BLaER1 treated with 17β-estradiol and CSF1 and Interleukin-3, amounts not matched to agents 10 nM and 100 nM (cell line): ENCODE measurements at regions not wholly inside any gene's neighbourhood (a gene's known extent, or its start where the extent isn't known, plus 50 kb on each side); places are given as distances from the start of the nearest gene placed in this dataset.

Source experiments
- H3K27ac ChIP-seq, 11 experiments: shearing (Covaris generic); formaldehyde crosslinking; 2 replicates each; pipeline ENCODE4 v1.8.1; 2022
- H3K27me3 ChIP-seq, 11 experiments: shearing (Covaris generic); formaldehyde crosslinking; 2 replicates each; pipeline ENCODE4 v1.8.1; 2022
- H3K36me3 ChIP-seq, 11 experiments: shearing (Covaris generic); formaldehyde crosslinking; 2 replicates each; pipeline ENCODE4 v1.8.1; 2022
- H3K4me1 ChIP-seq, 10 experiments: shearing (Covaris generic); formaldehyde crosslinking; 2 replicates each; pipeline ENCODE4 v1.8.1; 2022
- H3K4me2 ChIP-seq, 11 experiments: shearing (Covaris generic); formaldehyde crosslinking; 2 replicates each; pipeline ENCODE4 v1.8.1; 2022
- H3K4me3 ChIP-seq, 10 experiments: shearing (Covaris generic); formaldehyde crosslinking; 2 replicates each; pipeline ENCODE4 v1.8.1; 2022
- H3K9ac ChIP-seq, 11 experiments: shearing (Covaris generic); formaldehyde crosslinking; 2 replicates each; pipeline ENCODE4 v1.8.1; 2022
- H3K9me3 ChIP-seq, 11 experiments: shearing (Covaris generic); formaldehyde crosslinking; replicated peaks in 1 of 11; 2 replicates each; pipeline ENCODE4 v1.8.1; 2022
- H4K20me1 ChIP-seq, 11 experiments: shearing (Covaris generic); formaldehyde crosslinking; 2 replicates each; pipeline ENCODE4 v1.8.1; 2022
- Cebpa-rat ChIP-seq, 11 experiments: shearing (Covaris generic); IDR thresholded peaks; 2 replicates each; pipeline ENCODE4 v1.8.1; 2022

DNA sequence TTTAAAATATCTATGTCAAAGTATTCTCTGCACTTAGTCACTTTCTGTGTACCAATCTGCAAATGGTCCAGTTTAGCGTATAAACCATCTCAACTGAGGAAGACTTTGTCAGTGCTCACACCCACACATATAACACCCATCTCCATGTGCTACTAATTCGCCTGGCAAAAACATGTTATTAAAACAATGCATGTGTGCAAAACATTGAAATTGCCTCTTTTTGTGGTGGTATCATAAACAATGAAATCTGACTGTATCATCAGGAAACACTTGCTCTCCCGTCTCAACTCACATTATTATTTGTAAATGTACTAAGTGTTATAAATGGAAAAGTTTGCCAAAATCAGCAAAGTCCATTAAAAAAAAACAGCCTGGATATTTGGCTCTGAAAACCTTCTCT, 105.9 kb upstream of the FOXC1 start:
- Histone ChIP-seq H3K36me3 (no peaks in the 10 kb centered on the region), H3K27ac (no peak overlapping the region), H3K27me3 (no peaks in the 10 kb centered on the region), H3K4me3 (no peak overlapping the region), H3K4me1 (no peaks in the 10 kb centered on the region), H3K4me2 (no peak overlapping the region), H3K9ac (no peak overlapping the region), H3K9me3 (0 out of 22 replicates have a peak, but pooled peaks cover 0 to 1% (median 0%) of the 10 kb centered on the region in 11 experiments), H4K20me1 (no peaks in the 10 kb centered on the region)
- TF ChIP-seq Cebpa-rat (IDR thresholded peaks at IDR 0.05) = no peak

DNA sequence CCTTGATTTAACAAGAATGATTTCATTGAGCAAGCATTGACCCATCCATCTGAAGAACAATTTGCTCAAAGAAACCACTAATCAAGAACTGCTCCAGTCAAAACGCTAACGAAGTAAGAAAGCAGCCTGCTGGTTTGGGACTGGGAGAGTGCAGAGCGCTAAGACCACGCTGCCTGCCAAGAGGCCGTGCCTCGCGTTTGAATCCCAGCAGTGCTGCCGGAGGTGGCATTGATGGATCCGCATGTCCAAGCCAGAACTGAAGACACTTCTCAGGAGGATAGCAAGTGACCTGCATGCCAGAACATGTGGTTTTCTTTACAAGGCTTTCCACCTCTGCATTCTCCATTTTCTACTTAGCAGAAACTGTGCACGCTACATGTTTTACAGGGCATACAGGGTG, 105.2 kb upstream of the FOXC1 start:
- no peak overlapping the region for H3K27ac ChIP-seq
- no peaks in the 10 kb centered on the region for H3K27me3 ChIP-seq
- no peaks in the 10 kb centered on the region for H3K36me3 ChIP-seq
- peaks cover 0 to 8% (median 2%) of the 10 kb centered on the region in 11 experiments; a peak in 10 of 22 replicates for H3K9me3 ChIP-seq
- no peak for TF ChIP-seq Cebpa-rat (IDR thresholded peaks at IDR 0.05)
- H3K4me3 ChIP-seq = no peak overlapping the region
- H4K20me1 ChIP-seq = no peaks in the 10 kb centered on the region
- H3K4me1 ChIP-seq = no peaks in the 10 kb centered on the region
- H3K9ac ChIP-seq = no peak overlapping the region
- no peak overlapping the region for H3K4me2 ChIP-seq

- no peaks in the 10 kb centered on the region for H4K20me1 ChIP-seq
- no peaks in the 10 kb centered on the region for H3K36me3 ChIP-seq
- no peak overlapping the region for H3K4me3 ChIP-seq
- peaks cover 0 to 16% (median 8%) of the 10 kb centered on the region in 11 experiments; a peak in 14 of 22 replicates for H3K9me3 ChIP-seq
- TF ChIP-seq Cebpa-rat (IDR thresholded peaks at IDR 0.05) = no peak
- H3K27me3 ChIP-seq = no peaks in the 10 kb centered on the region
- H3K27ac ChIP-seq = no peak overlapping the region
- no peaks in the 10 kb centered on the region for H3K4me1 ChIP-seq
- no peak overlapping the region for H3K4me2 ChIP-seq
- H3K9ac ChIP-seq = no peak overlapping the region
Observed at GRCh38 chr6:1507251-1507650, 102.5 kb upstream of the FOXC1 start.

DNA sequence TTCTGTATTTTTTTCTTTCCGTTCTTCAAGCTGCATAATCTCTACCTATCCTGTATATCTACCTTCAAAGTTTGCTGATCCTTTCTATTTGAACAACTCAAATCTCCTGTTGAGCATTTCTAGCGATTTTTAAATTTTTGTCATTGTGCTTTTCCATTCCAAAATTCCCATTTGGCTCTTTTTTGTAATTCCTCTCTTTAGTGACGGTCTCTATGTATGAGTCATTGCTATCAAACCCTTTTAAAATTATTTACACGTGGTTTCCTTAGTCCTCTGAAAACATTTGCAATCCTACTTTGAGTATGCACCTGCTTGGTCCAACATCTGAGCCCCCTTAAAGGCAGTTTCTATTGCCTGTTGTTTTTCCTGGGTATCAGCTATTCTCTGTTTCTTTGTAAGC, 100.5 kb upstream of the FOXC1 start:
- Histone ChIP-seq H3K4me2 (no peak overlapping the region), H3K9me3 (peaks cover 0 to 16% (median 8%) of the 10 kb centered on the region in 11 experiments; a peak in 14 of 22 replicates), H3K9ac (no peak overlapping the region), H3K36me3 (no peaks in the 10 kb centered on the region), H3K4me1 (no peaks in the 10 kb centered on the region), H3K4me3 (no peak overlapping the region), H3K27ac (no peak overlapping the region), H3K27me3 (no peaks in the 10 kb centered on the region), H4K20me1 (no peaks in the 10 kb centered on the region)
- no peak for TF ChIP-seq Cebpa-rat (IDR thresholded peaks at IDR 0.05)

DNA sequence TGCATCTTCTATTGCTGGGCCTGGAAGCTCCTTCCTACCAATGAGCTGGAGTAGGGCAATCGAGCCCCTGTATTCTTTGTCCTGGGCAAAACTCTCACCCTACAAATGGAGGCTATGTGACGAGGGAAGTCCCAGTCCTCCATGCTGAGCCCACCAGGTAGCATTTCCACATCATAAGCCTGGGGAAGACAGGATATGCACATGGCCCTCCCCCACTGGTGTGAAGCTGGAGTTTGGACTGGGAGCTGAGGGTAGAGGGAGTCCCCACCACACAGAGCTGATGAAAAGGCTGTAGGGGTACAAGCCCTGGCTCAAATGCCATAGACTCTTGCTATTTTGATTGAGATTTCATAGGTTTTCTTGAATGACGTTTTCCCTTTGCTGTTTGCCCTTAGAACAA, 99.5 kb upstream of the FOXC1 start:
- H4K20me1 ChIP-seq = no peaks in the 10 kb centered on the region
- H3K27me3 ChIP-seq = no peaks in the 10 kb centered on the region
- no peak overlapping the region for H3K4me3 ChIP-seq
- H3K4me1 ChIP-seq = no peaks in the 10 kb centered on the region
- no peaks in the 10 kb centered on the region for H3K36me3 ChIP-seq
- H3K27ac ChIP-seq = no peak overlapping the region
- no peak for TF ChIP-seq Cebpa-rat (IDR thresholded peaks at IDR 0.05)
- peaks cover 0 to 16% (median 8%) of the 10 kb centered on the region in 11 experiments; a peak in 14 of 22 replicates for H3K9me3 ChIP-seq
- no peak overlapping the region for H3K4me2 ChIP-seq
- no peak overlapping the region for H3K9ac ChIP-seq

GRCh38 chr6:1513215-1513780, 96.4 kb upstream of the FOXC1 start:
- no peaks in the 10 kb centered on the region for H4K20me1 ChIP-seq
- no peak overlapping the region for H3K27ac ChIP-seq
- H3K36me3 ChIP-seq = no peaks in the 10 kb centered on the region
- peaks cover 0 to 16% (median 8%) of the 10 kb centered on the region in 11 experiments; a peak in 14 of 22 replicates for H3K9me3 ChIP-seq
- TF ChIP-seq Cebpa-rat (IDR thresholded peaks at IDR 0.05) = no peak
- H3K9ac ChIP-seq = no peak overlapping the region
- no peaks in the 10 kb centered on the region for H3K27me3 ChIP-seq
- H3K4me1 ChIP-seq = peaks cover 0 to 7% (median 0%) of the 10 kb centered on the region in 10 experiments; a peak in 6 of 20 replicates
- H3K4me3 ChIP-seq = no peak overlapping the region
- no peak overlapping the region for H3K4me2 ChIP-seq

- peaks cover 0 to 7% (median 0%) of the 10 kb centered on the region in 10 experiments; a peak in 6 of 20 replicates for H3K4me1 ChIP-seq
- no peaks in the 10 kb centered on the region for H4K20me1 ChIP-seq
- no peak overlapping the region for H3K9ac ChIP-seq
- H3K27me3 ChIP-seq = no peaks in the 10 kb centered on the region
- H3K4me3 ChIP-seq = no peak overlapping the region
- H3K4me2 ChIP-seq = no peak overlapping the region
- no peak overlapping the region for H3K27ac ChIP-seq
- H3K36me3 ChIP-seq = no peaks in the 10 kb centered on the region
- TF ChIP-seq Cebpa-rat (IDR thresholded peaks at IDR 0.05) = no peak
- peaks cover 0 to 13% (median 8%) of the 10 kb centered on the region in 11 experiments; a peak in 14 of 22 replicates for H3K9me3 ChIP-seq
Observed at GRCh38 chr6:1514078-1514477, 95.6 kb upstream of the FOXC1 start.

DNA sequence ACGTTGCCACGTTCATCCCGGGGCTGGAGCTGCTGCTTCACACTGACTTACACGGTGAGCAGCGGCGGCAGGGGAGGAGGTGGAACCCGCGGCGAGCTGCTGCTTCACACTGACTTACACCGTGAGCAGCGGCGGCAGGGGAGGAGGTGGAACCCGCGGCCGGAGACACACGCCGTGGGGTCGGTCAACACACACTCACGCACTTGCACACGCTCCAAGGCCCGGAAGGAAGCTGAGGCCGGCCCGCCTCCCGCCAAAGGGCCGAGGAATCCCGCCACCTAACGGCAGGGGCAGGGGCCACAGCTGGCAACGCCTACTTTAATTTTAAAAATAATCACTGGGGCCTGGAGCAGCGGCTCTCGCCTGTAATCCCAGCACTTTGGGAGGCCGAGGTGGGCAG, 94.4 kb upstream of the FOXC1 start:
- Histone ChIP-seq H3K9ac (no peak overlapping the region), H3K27me3 (no peaks in the 10 kb centered on the region), H3K4me1 (peaks cover 0 to 7% (median 0%) of the 10 kb centered on the region in 10 experiments; a peak in 6 of 20 replicates), H3K36me3 (no peaks in the 10 kb centered on the region), H3K27ac (no peak overlapping the region), H4K20me1 (no peaks in the 10 kb centered on the region), H3K4me3 (no peak overlapping the region), H3K4me2 (no peak overlapping the region), H3K9me3 (peaks cover 0 to 2% (median 0%) of the 10 kb centered on the region in 11 experiments; a peak in 3 of 22 replicates)
- no peak for TF ChIP-seq Cebpa-rat (IDR thresholded peaks at IDR 0.05)

GRCh38 chr6:1515781-1516180, 93.9 kb upstream of the FOXC1 start:
- TF ChIP-seq Cebpa-rat (IDR thresholded peaks at IDR 0.05) = no peak
- Histone ChIP-seq H3K4me1 (peaks cover 0 to 7% (median 0%) of the 10 kb centered on the region in 10 experiments; a peak in 6 of 20 replicates), H3K27ac (no peak overlapping the region), H3K4me2 (no peak overlapping the region), H3K4me3 (no peak overlapping the region), H3K27me3 (no peaks in the 10 kb centered on the region), H3K9me3 (no peaks in the 10 kb centered on the region), H3K9ac (no peak overlapping the region), H4K20me1 (no peaks in the 10 kb centered on the region), H3K36me3 (no peaks in the 10 kb centered on the region)
